ENCODE measurements at regions not wholly inside any gene's neighbourhood (a gene's known extent, or its start where the extent isn't known, plus 50 kb on each side); places are given as distances from the start of the nearest gene placed in this dataset.

DNA sequence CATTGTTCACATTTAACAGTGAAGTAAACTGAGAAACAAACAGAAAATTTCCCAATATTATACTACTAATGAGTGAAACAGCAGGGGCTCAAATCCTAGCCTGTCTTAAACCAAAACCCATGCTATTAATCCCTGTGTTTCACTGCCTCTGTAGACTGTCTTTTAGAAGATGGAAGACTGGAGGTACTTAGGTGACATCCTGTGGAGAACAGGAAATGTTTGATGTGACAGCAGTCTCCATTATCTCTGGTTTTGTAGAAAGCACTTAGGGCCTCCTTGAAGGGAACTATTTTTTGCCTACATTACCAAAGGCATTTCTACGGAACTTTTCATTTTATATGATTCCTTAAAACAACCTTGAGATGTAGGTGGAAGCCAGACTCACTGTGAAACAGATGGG lies 288.1 kb upstream of the SORL1-AS1 start:
- CTCF ChIA-PET: no interaction called here
- DNase-seq (ENCODE audit: low read depth): no peak
- TF ChIP-seq, protein P1, sequence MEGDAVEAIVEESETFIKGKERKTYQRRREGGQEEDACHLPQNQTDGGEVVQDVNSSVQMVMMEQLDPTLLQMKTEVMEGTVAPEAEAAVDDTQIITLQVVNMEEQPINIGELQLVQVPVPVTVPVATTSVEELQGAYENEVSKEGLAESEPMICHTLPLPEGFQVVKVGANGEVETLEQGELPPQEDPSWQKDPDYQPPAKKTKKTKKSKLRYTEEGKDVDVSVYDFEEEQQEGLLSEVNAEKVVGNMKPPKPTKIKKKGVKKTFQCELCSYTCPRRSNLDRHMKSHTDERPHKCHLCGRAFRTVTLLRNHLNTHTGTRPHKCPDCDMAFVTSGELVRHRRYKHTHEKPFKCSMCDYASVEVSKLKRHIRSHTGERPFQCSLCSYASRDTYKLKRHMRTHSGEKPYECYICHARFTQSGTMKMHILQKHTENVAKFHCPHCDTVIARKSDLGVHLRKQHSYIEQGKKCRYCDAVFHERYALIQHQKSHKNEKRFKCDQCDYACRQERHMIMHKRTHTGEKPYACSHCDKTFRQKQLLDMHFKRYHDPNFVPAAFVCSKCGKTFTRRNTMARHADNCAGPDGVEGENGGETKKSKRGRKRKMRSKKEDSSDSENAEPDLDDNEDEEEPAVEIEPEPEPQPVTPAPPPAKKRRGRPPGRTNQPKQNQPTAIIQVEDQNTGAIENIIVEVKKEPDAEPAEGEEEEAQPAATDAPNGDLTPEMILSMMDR (IDR thresholded peaks at IDR 0.05; ENCODE audit: insufficient read depth, low read depth, low read length): no peak
- Histone ChIP-seq H3K36me3 (ENCODE audit: control insufficient read depth, insufficient read depth, low read length) (no peaks in the 10 kb centered on the region), H3K27me3 (ENCODE audit: control insufficient read depth, insufficient read depth, low read length) (no peaks in the 10 kb centered on the region), H3K4me3 (ENCODE audit: low read depth, low read length) (no peak overlapping the region)
- POLR2A ChIA-PET: no interaction called here

DNA sequence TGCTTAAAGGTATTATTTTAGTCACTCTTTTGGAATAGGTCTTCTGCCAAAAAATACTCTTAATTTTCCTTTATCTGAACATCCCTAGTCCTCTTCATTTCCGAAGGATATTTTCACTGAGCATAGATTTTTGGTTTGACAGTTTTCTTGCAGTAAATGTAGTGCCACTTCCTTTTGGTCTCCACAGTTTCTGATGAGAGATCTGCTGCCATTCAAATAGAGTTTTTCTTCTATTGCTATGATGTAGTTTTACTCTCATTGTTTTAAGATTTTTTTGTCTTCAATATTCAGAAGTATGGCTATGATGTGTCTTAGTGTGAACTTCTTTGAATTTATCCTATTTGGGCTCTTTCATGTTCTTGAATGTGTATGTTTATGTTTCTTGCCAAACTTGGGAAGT lies 281.1 kb upstream of the SORL1-AS1 start:
- Histone ChIP-seq H3K27me3 (ENCODE audit: control insufficient read depth, insufficient read depth, low read length) (no peaks in the 10 kb centered on the region), H3K4me3 (ENCODE audit: low read depth, low read length) (no peak overlapping the region), H3K36me3 (ENCODE audit: control insufficient read depth, insufficient read depth, low read length) (no peaks in the 10 kb centered on the region)
- ChIA-PET CTCF (interaction anchor here (2.1 kb wide), 1 partner anchor 21 kb away, joined by 4 read pairs; no protein-coding TSS in a partner anchor), POLR2A (no interaction called here)
- TF ChIP-seq, protein P1 (IDR thresholded peaks at IDR 0.05; ENCODE audit: insufficient read depth, low read depth, low read length): no peak
- DNase-seq (ENCODE audit: low read depth): no peak

DNA sequence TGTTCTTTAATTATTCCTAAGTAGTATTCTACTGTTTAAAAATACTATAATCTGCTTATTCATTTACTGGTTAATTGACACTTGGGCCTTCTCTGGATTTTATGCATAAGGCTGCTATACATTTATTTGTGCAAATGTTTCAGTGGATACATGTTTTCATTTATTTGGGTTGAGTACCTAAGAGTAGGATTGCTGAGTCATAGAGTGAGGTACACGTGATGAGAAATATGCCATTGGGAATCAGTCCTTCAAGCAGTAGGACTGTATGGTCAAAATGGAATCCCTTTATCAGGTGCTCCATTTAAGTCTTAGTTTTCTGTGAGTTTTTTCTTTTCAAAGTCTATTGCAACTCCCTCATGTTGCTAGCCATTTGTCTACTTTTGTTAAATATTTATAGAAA lies 275.2 kb upstream of the SORL1-AS1 start:
- no peaks in the 10 kb centered on the region for H3K27me3 ChIP-seq (ENCODE audit: control insufficient read depth, insufficient read depth, low read length)
- H3K36me3 ChIP-seq (ENCODE audit: control insufficient read depth, insufficient read depth, low read length): no peaks in the 10 kb centered on the region
- CTCF ChIA-PET: no interaction called here
- no peak overlapping the region for H3K4me3 ChIP-seq (ENCODE audit: low read depth, low read length)
- POLR2A ChIA-PET: no interaction called here
- no peak for DNase-seq (ENCODE audit: low read depth)
- TF ChIP-seq, protein P1 (IDR thresholded peaks at IDR 0.05; ENCODE audit: insufficient read depth, low read depth, low read length): no peak

DNA sequence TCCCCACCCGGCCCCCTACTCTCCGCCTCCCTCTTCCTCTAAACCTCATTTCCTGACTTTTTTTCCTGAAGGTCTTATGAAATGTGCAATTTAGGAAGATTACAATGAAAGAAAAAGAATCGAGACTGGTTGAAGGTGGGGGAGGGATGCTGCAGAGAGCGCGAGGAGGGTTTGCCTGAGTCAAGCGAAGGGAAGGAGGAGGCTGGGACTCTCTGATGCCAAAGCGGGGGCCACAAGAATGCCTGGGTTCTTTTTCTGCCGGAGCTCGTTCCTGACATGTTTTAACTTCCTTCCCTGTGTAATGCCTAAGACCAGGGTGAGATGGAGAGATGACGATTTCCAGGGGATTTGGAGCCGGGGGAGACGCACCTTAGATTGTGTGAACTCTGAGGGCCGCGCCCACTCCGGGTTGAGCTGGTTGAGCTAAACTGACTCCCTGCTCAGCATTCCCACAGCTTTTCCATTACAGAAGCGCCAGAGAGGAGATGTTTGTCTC lies 270.5 kb upstream of the SORL1-AS1 start:
- Histone ChIP-seq H3K27me3 (ENCODE audit: control insufficient read depth, insufficient read depth, low read length) (no peaks in the 10 kb centered on the region; the same call in 1 of the 2 replicates), H3K4me3 (ENCODE audit: low read depth, low read length) (peak overlapping the region; percentile 48), H3K36me3 (ENCODE audit: control insufficient read depth, insufficient read depth, low read length) (no peaks in the 10 kb centered on the region)
- DNase-seq (ENCODE audit: low read depth): no peak
- TF ChIP-seq, protein P1 (IDR thresholded peaks at IDR 0.05; ENCODE audit: insufficient read depth, low read depth, low read length): no peak
- ChIA-PET CTCF (interaction anchor here (0.7 to 1.0 kb wide), 2 partner anchors 61 to 479 kb away, joined by 3 to 4 read pairs; no protein-coding TSS in a partner anchor), POLR2A (interaction anchor here (0.9 kb wide), 1 partner anchor 170 kb away, joined by 3 read pairs; no protein-coding TSS in a partner anchor)

DNA sequence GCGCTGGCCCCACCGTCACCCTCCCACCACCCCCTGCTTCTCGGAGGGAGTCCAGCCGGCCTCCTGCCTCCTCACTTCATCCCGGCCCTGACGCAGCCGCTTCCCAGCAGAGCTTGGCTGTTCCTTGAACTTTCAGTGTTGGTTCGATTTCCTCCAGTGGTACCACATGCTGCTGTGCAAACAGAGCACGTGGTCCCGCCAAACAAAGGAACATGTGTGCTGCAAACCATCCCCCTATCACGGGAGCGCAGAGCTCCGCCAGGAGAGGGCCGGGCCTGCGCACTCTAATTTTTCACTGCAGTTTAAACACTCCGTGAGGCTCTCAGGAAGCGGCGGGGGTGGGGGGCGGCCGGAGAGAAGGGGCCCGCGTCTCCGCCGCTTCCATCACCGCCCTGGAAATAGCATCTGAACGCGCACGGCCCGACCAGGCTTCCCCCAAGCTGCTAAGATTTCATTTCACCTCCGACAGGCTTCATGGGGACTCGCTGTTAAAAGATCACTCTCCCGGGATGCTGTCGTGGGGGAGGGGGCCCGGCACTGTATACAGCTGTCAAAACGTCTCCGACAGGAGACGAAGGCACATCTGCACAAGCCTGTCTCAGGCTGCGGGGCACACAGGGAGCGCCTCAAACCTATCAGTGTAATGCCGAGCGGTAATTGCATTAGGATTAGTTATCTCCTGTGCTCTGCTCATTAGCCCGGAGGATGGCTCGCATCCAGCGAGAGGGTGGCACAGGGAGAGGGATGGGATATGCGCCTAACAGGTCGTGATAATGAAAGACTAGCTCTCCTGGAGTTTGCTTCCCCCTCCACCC lies 269.9 kb upstream of the SORL1-AS1 start:
- TF ChIP-seq, protein P1 (IDR thresholded peaks at IDR 0.05; ENCODE audit: insufficient read depth, low read depth, low read length): peak; percentile 19; the same call in 1 of the 2 replicates
- Histone ChIP-seq H3K27me3 (ENCODE audit: control insufficient read depth, insufficient read depth, low read length) (no peaks in the 10 kb centered on the region; the same call in 1 of the 2 replicates), H3K36me3 (ENCODE audit: control insufficient read depth, insufficient read depth, low read length) (no peaks in the 10 kb centered on the region), H3K4me3 (ENCODE audit: low read depth, low read length) (peak overlapping the region; percentile 48)
- POLR2A ChIA-PET: interaction anchor here (0.9 kb wide), 1 partner anchor 171 kb away, joined by 3 read pairs; no protein-coding TSS in a partner anchor
- CTCF ChIA-PET: interaction anchor here (0.5 to 0.7 kb wide), 3 partner anchors 12 to 379 kb away, joined by 3 read pairs; no protein-coding TSS in a partner anchor
- DNase-seq (ENCODE audit: low read depth): peak; percentile 42
